WERI-Rb-1 (cell line): ENCODE measurements at regions not wholly inside any gene's neighbourhood (a gene's known extent, or its start where the extent isn't known, plus 50 kb on each side); places are given as distances from the start of the nearest gene placed in this dataset.
"Not testable (repeated sequence)": the region's sequence is repeated elsewhere in the genome, so short reads cannot be mapped to it uniquely, and the experiment has no call there.

Experiments used
- DNase-seq: peaks from one replicate; pipeline ENCODE4 v3.0.0-alpha.2; 2020
- H3K27ac ChIP-seq: fragments of 250-450 bp; sonication (Bioruptor Pico); 2 replicates; pipeline ENCODE4 v1.5.1; 2020; ENCODE audit warnings: mild to moderate bottlenecking, moderate library complexity
- H3K27me3 ChIP-seq: fragments of 250-450 bp; sonication (Bioruptor Pico); 2 replicates; pipeline ENCODE4 v1.5.1; 2021; ENCODE audit warnings: mild to moderate bottlenecking, low read depth, moderate library complexity; ENCODE audit not compliant: insufficient read depth, severe bottlenecking
- H3K36me3 ChIP-seq: fragments of 250-450 bp; sonication (Bioruptor Pico); 2 replicates; pipeline ENCODE4 v1.5.1; 2020; ENCODE audit warnings: mild to moderate bottlenecking, moderate library complexity
- H3K4me3 ChIP-seq: 2 replicates; pipeline ENCODE4 v1.5.1; 2011; ENCODE audit warnings: low read depth, mild to moderate bottlenecking, control low read depth, low read length
- H3K9me3 ChIP-seq: fragments of 250-450 bp; sonication (Bioruptor Pico); 2 replicates; pipeline ENCODE4 v1.5.1; 2021; ENCODE audit warnings: mild to moderate bottlenecking, moderate library complexity; ENCODE audit not compliant: severe bottlenecking
- CTCF ChIP-seq: IDR thresholded peaks from 2 replicates; pipeline ENCODE4 v1.5.1; 2011; ENCODE audit warnings: low read depth, mild to moderate bottlenecking, control low read depth, inconsistent platforms, low read length

- H3K4me3 ChIP-seq = no peak overlapping the region
- no peak overlapping the region for H3K27ac ChIP-seq
- H3K27me3 ChIP-seq = no peaks in the 10 kb centered on the region
- TF ChIP-seq CTCF = no peak
- no peaks in the 10 kb centered on the region for H3K36me3 ChIP-seq
- DNase-seq = no peak
- H3K9me3 ChIP-seq = no peaks in the 10 kb centered on the region
Observed at GRCh38 chr9:28487561-28487960, 914.3 kb upstream of the C9orf72 start.

GRCh38 chr9:28491121-28491520 lies 917.8 kb upstream of the C9orf72 start:
- no peak for TF ChIP-seq CTCF
- no peak overlapping the region for H3K27ac ChIP-seq
- H3K36me3 ChIP-seq = no peaks in the 10 kb centered on the region
- DNase-seq = no peak
- H3K9me3 ChIP-seq = no peaks in the 10 kb centered on the region
- H3K4me3 ChIP-seq = no peak overlapping the region
- no peaks in the 10 kb centered on the region for H3K27me3 ChIP-seq

- H3K27me3 ChIP-seq, DNase-seq, H3K36me3 ChIP-seq, H3K4me3 ChIP-seq, H3K9me3 ChIP-seq, H3K27ac ChIP-seq: not testable (repeated sequence)
Observed at GRCh38 chr9:28498168-28498567, 924.9 kb upstream of the C9orf72 start.

GRCh38 chr9:28502189-28502588 lies 928.9 kb upstream of the C9orf72 start:
- no peak for TF ChIP-seq CTCF
- Histone ChIP-seq H3K4me3 (no peak overlapping the region), H3K9me3 (no peaks in the 10 kb centered on the region), H3K27ac (no peak overlapping the region), H3K27me3 (no peaks in the 10 kb centered on the region), H3K36me3 (no peaks in the 10 kb centered on the region)
- no peak for DNase-seq

- no peak for DNase-seq
- H3K36me3 ChIP-seq = no peaks in the 10 kb centered on the region
- H3K4me3 ChIP-seq = no peak overlapping the region
- no peak overlapping the region for H3K27ac ChIP-seq
- no peak for TF ChIP-seq CTCF
- no peaks in the 10 kb centered on the region for H3K9me3 ChIP-seq
- no peaks in the 10 kb centered on the region for H3K27me3 ChIP-seq
Observed at GRCh38 chr9:28502741-28503140, 929.5 kb upstream of the C9orf72 start.

DNA sequence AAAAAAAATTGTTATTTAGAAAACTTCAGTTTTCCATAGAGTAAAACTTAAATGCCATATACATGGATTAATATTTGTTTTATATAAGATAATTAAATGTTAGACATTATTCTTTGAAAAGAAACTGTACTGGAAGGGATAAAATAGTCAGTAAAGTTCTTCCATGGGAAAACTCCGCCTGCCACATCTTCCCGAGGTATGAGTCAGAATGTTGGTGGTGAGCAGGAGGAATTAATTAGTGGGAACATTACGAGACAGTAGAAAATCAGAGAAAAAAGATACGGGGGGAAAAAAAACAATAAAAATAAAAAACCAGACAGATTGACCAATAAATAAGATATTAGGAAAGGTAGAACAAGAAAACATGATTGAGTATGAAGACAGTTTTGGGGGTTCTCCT lies 930.3 kb upstream of the C9orf72 start:
- H3K36me3 ChIP-seq = no peaks in the 10 kb centered on the region
- no peak overlapping the region for H3K27ac ChIP-seq
- DNase-seq = no peak
- TF ChIP-seq CTCF = no peak
- H3K27me3 ChIP-seq = no peaks in the 10 kb centered on the region
- no peaks in the 10 kb centered on the region for H3K9me3 ChIP-seq
- no peak overlapping the region for H3K4me3 ChIP-seq
